ENCODE measurements at regions not wholly inside any gene's neighbourhood (a gene's known extent, or its start where the extent isn't known, plus 50 kb on each side); places are given as distances from the start of the nearest gene placed in this dataset.

- TF ChIP-seq EZH2phosphoT487 (IDR thresholded peaks at IDR 0.05; ENCODE audit: low read depth, severe bottlenecking, unreplicated experiment) (no peak), CTCF (IDR thresholded peaks at IDR 0.05; ENCODE audit: poor library complexity) (no peak), EZH2 (IDR thresholded peaks at IDR 0.05; ENCODE audit: borderline replicate concordance) (no peak)
Observed at GRCh38 chr2:66279024-66279423, 155.9 kb upstream of the MEIS1 start.
